T-helper 17 cell (primary cell): ENCODE measurements at regions not wholly inside any gene's neighbourhood (a gene's known extent, or its start where the extent isn't known, plus 50 kb on each side); places are given as distances from the start of the nearest gene placed in this dataset.

ENCODE experiments used
- ATAC-seq: fragments of 150-1000 bp; cut with Tn5 transposase; 2 replicates; pipeline ENCODE4 v1.10.0; 2021; ENCODE audit warnings: mild to moderate bottlenecking, moderate library complexity
- DNase-seq, 3 donors: peaks; one replicate each; pipeline versions ENCODE4 v3.0.0 to v3.0.0-alpha.2; 2020 to 2021
- H3K9me3 ChIP-seq: one replicate; pipeline ENCODE4 v1.7.0; 2013; ENCODE audit warnings: low read length, mild to moderate bottlenecking; ENCODE audit not compliant: control insufficient read depth, poor library complexity, severe bottlenecking
- H3K27ac Mint-ChIP-seq: one replicate; pipeline ENCODE4 v1.8.0; 2022; ENCODE audit warnings: mild to moderate bottlenecking, moderate library complexity, mixed read lengths
- H3K27me3 Mint-ChIP-seq: one replicate; pipeline ENCODE4 v1.8.0; 2022; ENCODE audit warnings: mixed read lengths
- H3K36me3 Mint-ChIP-seq: one replicate; pipeline ENCODE4 v1.8.0; 2022; ENCODE audit warnings: low read depth, mixed read lengths
- H3K4me1 Mint-ChIP-seq: one replicate; pipeline ENCODE4 v1.8.0; 2022; ENCODE audit warnings: mild to moderate bottlenecking, mixed read lengths
- H3K4me3 Mint-ChIP-seq: one replicate; pipeline ENCODE4 v1.8.0; 2022; ENCODE audit warnings: mild to moderate bottlenecking, moderate library complexity, mixed read lengths

- ATAC-seq, result no peak
- no peaks in the 10 kb centered on the region for H3K9me3 ChIP-seq
- DNase-seq, result no peak
- Mint-ChIP-seq H3K27ac (no peak overlapping the region), H3K36me3 (no peaks in the 10 kb centered on the region), H3K27me3 (no peaks in the 10 kb centered on the region), H3K4me1 (no peaks in the 10 kb centered on the region), H3K4me3 (no peak overlapping the region)
These were observed 648.8 kb downstream of the ADGRL2 start for GRCh38 chr1:82449506-82450057.

- DNase-seq (no peak), ATAC-seq (no peak)
- Mint-ChIP-seq H3K27me3 (no peaks in the 10 kb centered on the region), H3K4me3 (no peak overlapping the region), H3K36me3 (no peaks in the 10 kb centered on the region), H3K4me1 (no peaks in the 10 kb centered on the region), H3K27ac (no peak overlapping the region)
- no peaks in the 10 kb centered on the region for H3K9me3 ChIP-seq
These were observed 646.2 kb downstream of the ADGRL2 start for GRCh38 chr1:82446955-82447354.

- H3K4me3 Mint-ChIP-seq, result no peak overlapping the region
- H3K27ac Mint-ChIP-seq, result no peak overlapping the region
- H3K9me3 ChIP-seq, result no peaks in the 10 kb centered on the region
- no peaks in the 10 kb centered on the region for H3K27me3 Mint-ChIP-seq
- H3K36me3 Mint-ChIP-seq, result no peaks in the 10 kb centered on the region
- no peak for DNase-seq
- H3K4me1 Mint-ChIP-seq, result no peaks in the 10 kb centered on the region
- no peak for ATAC-seq
These were observed 645.5 kb downstream of the ADGRL2 start for GRCh38 chr1:82446236-82446635.

GRCh38 chr1:82445827-82446226, 645.1 kb downstream of the ADGRL2 start:
- ATAC-seq (no peak), DNase-seq (no peak)
- no peak overlapping the region for H3K27ac Mint-ChIP-seq
- H3K4me3 Mint-ChIP-seq, result no peak overlapping the region
- H3K4me1 Mint-ChIP-seq, result no peaks in the 10 kb centered on the region
- no peaks in the 10 kb centered on the region for H3K9me3 ChIP-seq
- no peaks in the 10 kb centered on the region for H3K27me3 Mint-ChIP-seq
- no peaks in the 10 kb centered on the region for H3K36me3 Mint-ChIP-seq

- H3K4me1 Mint-ChIP-seq, result no peaks in the 10 kb centered on the region
- no peaks in the 10 kb centered on the region for H3K36me3 Mint-ChIP-seq
- no peak overlapping the region for H3K27ac Mint-ChIP-seq
- DNase-seq, result no peak
- ATAC-seq, result no peak
- H3K27me3 Mint-ChIP-seq, result no peaks in the 10 kb centered on the region
- no peaks in the 10 kb centered on the region for H3K9me3 ChIP-seq
- H3K4me3 Mint-ChIP-seq, result no peak overlapping the region
These were observed 644.4 kb downstream of the ADGRL2 start for GRCh38 chr1:82445132-82445531.

GRCh38 chr1:82441402-82441801, 640.7 kb downstream of the ADGRL2 start:
- no peak overlapping the region for H3K4me3 Mint-ChIP-seq
- no peaks in the 10 kb centered on the region for H3K9me3 ChIP-seq
- ATAC-seq (no peak), DNase-seq (no peak)
- H3K27ac Mint-ChIP-seq, result no peak overlapping the region
- no peaks in the 10 kb centered on the region for H3K4me1 Mint-ChIP-seq
- no peaks in the 10 kb centered on the region for H3K36me3 Mint-ChIP-seq
- no peaks in the 10 kb centered on the region for H3K27me3 Mint-ChIP-seq

- H3K4me3 Mint-ChIP-seq, result no peak overlapping the region
- no peaks in the 10 kb centered on the region for H3K4me1 Mint-ChIP-seq
- DNase-seq (no peak), ATAC-seq (no peak)
- no peak overlapping the region for H3K27ac Mint-ChIP-seq
- H3K9me3 ChIP-seq, result no peaks in the 10 kb centered on the region
- H3K27me3 Mint-ChIP-seq, result no peaks in the 10 kb centered on the region
- H3K36me3 Mint-ChIP-seq, result no peaks in the 10 kb centered on the region
These were observed 622.6 kb downstream of the ADGRL2 start for GRCh38 chr1:82423174-82423815.

- no peaks in the 10 kb centered on the region for H3K9me3 ChIP-seq
- no peak for DNase-seq
- Mint-ChIP-seq H3K4me1 (no peaks in the 10 kb centered on the region), H3K36me3 (no peaks in the 10 kb centered on the region), H3K27ac (no peak overlapping the region), H3K4me3 (no peak overlapping the region), H3K27me3 (no peaks in the 10 kb centered on the region)
- no peak for ATAC-seq
These were observed 621.0 kb downstream of the ADGRL2 start for GRCh38 chr1:82421782-82422181.

GRCh38 chr1:82420584-82420983, 619.9 kb downstream of the ADGRL2 start:
- no peak overlapping the region for H3K27ac Mint-ChIP-seq
- H3K36me3 Mint-ChIP-seq, result no peaks in the 10 kb centered on the region
- no peak overlapping the region for H3K4me3 Mint-ChIP-seq
- H3K27me3 Mint-ChIP-seq, result no peaks in the 10 kb centered on the region
- DNase-seq, result no peak
- ATAC-seq, result no peak
- no peaks in the 10 kb centered on the region for H3K9me3 ChIP-seq
- no peaks in the 10 kb centered on the region for H3K4me1 Mint-ChIP-seq

- H3K9me3 ChIP-seq, result no peaks in the 10 kb centered on the region
- DNase-seq (no peak), ATAC-seq (no peak)
- Mint-ChIP-seq H3K4me1 (no peaks in the 10 kb centered on the region), H3K27me3 (no peaks in the 10 kb centered on the region), H3K27ac (no peak overlapping the region), H3K36me3 (no peaks in the 10 kb centered on the region), H3K4me3 (no peak overlapping the region)
These were observed 610.9 kb downstream of the ADGRL2 start for GRCh38 chr1:82411605-82412004.

- H3K4me3 Mint-ChIP-seq, result no peak overlapping the region
- H3K36me3 Mint-ChIP-seq, result no peaks in the 10 kb centered on the region
- no peak for DNase-seq
- H3K27me3 Mint-ChIP-seq, result no peaks in the 10 kb centered on the region
- H3K27ac Mint-ChIP-seq, result no peak overlapping the region
- no peak for ATAC-seq
- no peaks in the 10 kb centered on the region for H3K9me3 ChIP-seq
- no peaks in the 10 kb centered on the region for H3K4me1 Mint-ChIP-seq
These were observed 604.6 kb downstream of the ADGRL2 start for GRCh38 chr1:82405333-82405732.

GRCh38 chr1:82401116-82401515, 600.4 kb downstream of the ADGRL2 start:
- no peaks in the 10 kb centered on the region for H3K4me1 Mint-ChIP-seq
- H3K9me3 ChIP-seq, result no peaks in the 10 kb centered on the region
- H3K27me3 Mint-ChIP-seq, result no peaks in the 10 kb centered on the region
- no peaks in the 10 kb centered on the region for H3K36me3 Mint-ChIP-seq
- no peak overlapping the region for H3K4me3 Mint-ChIP-seq
- no peak for ATAC-seq
- DNase-seq, result no peak
- H3K27ac Mint-ChIP-seq, result no peak overlapping the region

GRCh38 chr1:82400521-82400920, 599.8 kb downstream of the ADGRL2 start:
- H3K4me3 Mint-ChIP-seq, result no peak overlapping the region
- H3K36me3 Mint-ChIP-seq, result no peaks in the 10 kb centered on the region
- no peaks in the 10 kb centered on the region for H3K9me3 ChIP-seq
- no peak for ATAC-seq
- H3K27ac Mint-ChIP-seq, result no peak overlapping the region
- DNase-seq, result no peak
- H3K27me3 Mint-ChIP-seq, result no peaks in the 10 kb centered on the region
- H3K4me1 Mint-ChIP-seq, result no peaks in the 10 kb centered on the region

GRCh38 chr1:82399093-82399492, 598.4 kb downstream of the ADGRL2 start:
- no peak overlapping the region for H3K4me3 Mint-ChIP-seq
- no peaks in the 10 kb centered on the region for H3K9me3 ChIP-seq
- DNase-seq (no peak), ATAC-seq (no peak)
- H3K36me3 Mint-ChIP-seq, result no peaks in the 10 kb centered on the region
- H3K27ac Mint-ChIP-seq, result no peak overlapping the region
- H3K4me1 Mint-ChIP-seq, result no peaks in the 10 kb centered on the region
- no peaks in the 10 kb centered on the region for H3K27me3 Mint-ChIP-seq
